GM04503 (cell line): ENCODE measurements at regions not wholly inside any gene's neighbourhood (a gene's known extent, or its start where the extent isn't known, plus 50 kb on each side); places are given as distances from the start of the nearest gene placed in this dataset.
A peak's percentile ranks its signal among the peaks of the same experiment; 100 is the strongest.
"Not testable (repeated sequence)": the region's sequence is repeated elsewhere in the genome, so short reads cannot be mapped to it uniquely, and the experiment has no call there.

ENCODE experiments used
- DNase-seq: peaks from one replicate; pipeline ENCODE4 v3.0.0-alpha.2; 2012; ENCODE audit warnings: low read depth

DNA sequence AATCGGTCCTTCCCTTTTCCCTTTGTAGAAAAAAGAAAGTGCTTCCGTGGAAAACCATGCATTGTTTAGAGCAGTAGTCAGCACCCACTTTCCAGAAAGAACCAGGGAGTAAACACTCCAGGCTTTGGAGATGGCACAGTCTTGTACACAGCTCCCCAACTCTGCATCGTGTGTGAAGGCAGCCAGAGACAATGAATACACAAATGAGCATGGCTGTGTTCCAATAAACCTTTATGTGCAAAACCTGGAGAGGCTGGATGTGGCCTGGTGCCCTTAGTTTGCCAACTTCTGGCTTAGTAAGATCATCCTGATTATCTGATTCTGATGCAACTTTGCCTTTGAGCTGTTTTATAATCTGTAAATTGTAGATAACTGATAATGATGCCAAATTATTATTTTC lies 463.4 kb upstream of the TMEM132C start:
- DNase-seq: no peak

DNA sequence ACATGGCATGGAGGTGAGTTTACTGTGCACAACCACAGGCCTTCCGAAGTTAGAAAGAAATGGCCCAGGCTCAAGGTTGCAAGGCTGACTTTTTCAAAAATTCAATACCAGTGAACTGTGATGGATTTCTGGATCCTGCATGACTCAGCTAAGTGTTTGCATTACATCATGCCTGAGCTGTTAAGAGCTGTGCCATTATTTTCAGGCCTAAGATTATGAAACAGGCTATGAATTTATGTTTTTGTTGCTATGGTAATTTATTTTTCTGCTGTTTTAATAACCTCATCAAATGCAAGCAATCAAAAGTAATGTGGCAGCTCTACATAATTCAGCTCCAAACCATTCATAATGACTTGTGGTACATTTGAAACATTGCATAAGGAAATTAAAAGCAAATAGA lies 457.7 kb upstream of the TMEM132C start:
- DNase-seq: peak; percentile 71

DNA sequence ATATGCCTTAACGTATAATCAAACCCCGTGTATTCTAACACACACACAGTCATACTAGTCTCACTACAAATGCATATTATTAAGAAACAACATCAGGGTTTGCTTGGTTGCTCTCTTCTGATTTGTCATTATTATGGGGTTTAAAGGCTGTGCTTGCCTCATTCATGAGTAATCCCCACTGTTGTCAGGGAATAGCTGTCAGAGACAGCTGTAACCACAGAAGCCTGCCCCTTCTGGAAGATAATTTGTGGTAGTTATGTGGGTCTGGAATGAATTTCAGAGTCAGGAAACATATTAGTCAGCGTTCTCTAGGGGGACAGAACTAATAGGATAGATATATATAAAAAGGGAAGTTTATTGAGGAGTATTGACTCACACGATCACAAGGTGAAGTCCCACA lies 456.9 kb upstream of the TMEM132C start:
- peak; percentile 95 for DNase-seq

DNA sequence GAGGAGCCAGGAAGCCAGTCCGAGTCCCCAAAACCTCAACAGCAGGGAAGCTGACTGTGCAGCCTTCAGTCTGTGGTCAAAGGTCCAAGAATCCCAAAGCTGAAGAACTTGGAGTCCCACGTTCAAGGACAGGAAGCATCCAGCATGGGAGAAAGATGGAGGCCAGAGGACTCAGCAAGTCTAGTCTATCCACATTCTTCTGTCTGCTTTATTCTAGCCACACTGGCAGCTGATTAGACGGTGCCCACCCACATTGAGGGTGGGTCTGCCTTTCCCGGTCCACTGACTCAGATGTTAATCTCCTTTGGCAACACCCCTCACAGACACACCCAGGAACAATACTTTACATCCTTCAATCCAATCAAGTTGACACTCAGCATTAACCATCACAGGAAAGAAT lies 456.5 kb upstream of the TMEM132C start:
- not testable (repeated sequence) for DNase-seq

DNA sequence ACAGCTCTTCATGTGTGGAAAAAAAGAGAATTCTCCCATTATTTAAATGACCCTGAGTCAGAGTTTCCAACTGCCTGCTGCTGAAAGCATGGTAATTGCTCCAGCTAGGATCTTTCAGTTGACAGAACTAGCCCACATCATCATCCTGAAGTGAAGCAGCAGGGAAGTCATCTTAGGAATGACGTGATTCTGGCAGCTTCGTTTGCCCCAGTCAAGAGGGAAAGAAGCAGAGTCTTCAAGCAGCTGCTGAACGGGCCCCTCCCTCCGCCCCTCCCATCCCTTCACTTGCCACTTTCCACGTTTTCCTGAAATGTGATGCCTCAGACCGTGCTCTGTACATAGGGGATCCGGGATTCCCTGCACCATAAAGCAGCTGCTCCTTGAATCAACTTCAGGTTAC lies 455.0 kb upstream of the TMEM132C start:
- DNase-seq: peak; percentile 54

DNA sequence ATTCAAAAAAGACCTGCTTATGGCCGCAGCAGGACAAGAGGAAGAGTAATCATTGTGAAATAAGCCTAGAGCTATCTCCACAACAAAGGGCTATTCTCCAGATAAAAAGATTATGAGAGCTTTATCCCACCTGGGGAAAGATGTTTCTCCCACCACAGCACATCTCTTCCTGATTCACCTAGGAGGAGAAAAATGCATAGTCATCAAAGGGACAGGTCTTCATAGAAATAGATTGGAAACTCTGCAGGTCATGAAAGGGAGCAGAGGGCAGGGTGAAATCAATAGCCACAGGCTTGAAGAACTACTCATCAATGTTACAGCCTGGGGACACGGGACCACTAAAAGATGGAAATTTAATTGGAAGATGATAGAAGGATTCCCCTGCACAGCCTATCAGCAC lies 453.8 kb upstream of the TMEM132C start:
- DNase-seq: no peak

DNA sequence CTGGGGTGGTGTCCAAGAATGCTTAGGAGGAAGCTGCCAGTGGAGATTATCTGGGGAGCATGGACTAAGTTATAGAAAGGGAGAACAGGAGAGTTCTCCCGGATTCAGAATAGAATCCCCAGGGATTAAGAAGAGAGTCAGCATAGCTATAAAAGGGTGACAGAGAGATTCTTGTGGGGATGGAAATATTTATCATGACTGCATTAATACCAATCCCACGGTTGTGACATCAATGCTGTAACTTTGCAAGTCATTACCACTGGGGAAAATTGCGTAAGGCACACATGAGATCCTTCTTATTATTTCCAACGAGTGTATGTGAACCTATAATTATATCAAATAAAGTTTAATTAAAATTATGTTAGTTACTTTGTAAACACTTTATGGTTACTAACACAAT lies 447.9 kb upstream of the TMEM132C start:
- no peak for DNase-seq

DNA sequence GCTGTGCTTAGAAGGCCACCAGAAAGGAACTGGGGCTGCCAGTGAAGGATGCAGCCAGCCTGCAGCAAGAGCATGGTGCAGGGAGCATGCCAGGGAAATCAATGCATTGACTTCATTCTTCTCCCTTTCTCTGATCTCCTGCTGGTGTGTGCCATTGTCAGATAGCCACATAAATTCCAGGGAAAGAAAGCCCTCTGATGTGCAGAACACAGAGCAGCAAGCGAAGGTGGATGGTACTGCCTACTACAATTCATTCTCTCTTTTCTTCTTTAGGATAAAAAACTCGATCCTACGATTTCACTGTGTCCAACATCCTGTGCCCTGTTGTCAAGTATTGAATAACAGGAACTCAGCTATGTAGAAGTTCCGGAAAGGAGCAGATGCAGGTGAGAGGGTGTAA lies 446.7 kb upstream of the TMEM132C start:
- DNase-seq: no peak

DNA sequence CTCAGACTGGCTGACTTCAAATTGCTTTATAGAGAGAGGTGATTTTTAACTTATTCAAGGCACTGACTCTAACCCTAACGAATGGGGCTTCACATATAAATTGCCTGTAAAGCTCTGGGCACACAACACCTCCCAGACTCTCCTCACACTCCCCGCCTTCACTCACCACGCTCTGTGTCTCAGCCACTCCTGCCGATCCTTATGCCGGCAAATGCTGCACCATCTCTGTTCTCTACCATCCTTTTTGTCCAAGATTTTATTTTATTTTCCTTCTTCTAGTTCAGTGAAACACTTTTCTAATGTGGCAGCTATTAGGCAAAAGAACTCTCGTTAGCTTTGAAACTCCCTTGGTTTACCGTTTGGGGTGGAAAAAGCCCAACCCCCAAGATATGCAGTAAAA lies 446.1 kb upstream of the TMEM132C start:
- DNase-seq: no peak

DNA sequence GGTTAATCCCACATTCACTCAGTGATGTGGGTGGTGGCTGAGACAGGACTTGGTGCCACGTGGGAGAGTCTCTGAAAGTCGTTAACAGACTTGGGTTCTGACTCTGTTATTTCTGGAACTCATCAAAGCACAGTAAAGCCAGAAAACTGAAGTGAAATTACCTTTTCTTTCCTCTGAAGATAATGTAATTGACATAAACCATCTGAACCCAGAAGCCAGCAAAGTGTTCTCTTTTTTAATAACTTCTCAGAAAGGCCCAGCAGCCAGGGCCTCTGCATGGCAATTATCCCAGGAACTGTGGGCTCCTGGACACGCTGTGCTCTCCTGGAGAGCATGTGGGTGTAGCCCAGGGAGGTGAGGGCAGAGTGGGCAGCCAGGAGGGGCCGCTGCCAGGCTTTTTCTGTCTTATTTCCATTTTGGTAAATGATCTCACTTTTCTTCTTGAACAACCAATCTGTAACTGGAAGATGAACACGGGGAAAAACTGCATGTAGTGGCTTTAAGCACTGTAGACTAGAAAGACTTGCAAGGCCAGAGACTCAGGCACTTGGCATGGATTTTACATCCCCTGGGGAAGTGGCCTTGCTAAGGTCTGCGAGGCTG lies 444.1 kb upstream of the TMEM132C start:
- no peak for DNase-seq

DNA sequence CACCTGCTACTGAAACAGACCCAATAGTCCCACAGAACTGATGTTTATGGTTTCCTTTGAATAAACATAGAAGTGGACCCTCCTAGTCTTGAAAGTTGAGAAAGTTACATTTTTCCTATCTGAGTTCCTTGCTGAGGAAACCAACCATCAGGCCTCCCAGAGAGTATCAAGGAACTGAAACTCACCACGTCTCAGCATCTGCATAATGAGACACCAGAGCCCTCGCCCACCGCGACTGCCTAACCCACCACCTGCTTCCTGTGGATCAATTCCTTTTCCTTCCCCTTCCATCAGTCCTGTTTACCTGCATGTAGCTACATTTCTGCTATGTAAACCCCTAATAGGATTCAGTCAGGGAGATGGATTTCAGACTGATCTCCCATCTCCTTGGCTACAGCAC lies 443.2 kb upstream of the TMEM132C start:
- DNase-seq: no peak

DNA sequence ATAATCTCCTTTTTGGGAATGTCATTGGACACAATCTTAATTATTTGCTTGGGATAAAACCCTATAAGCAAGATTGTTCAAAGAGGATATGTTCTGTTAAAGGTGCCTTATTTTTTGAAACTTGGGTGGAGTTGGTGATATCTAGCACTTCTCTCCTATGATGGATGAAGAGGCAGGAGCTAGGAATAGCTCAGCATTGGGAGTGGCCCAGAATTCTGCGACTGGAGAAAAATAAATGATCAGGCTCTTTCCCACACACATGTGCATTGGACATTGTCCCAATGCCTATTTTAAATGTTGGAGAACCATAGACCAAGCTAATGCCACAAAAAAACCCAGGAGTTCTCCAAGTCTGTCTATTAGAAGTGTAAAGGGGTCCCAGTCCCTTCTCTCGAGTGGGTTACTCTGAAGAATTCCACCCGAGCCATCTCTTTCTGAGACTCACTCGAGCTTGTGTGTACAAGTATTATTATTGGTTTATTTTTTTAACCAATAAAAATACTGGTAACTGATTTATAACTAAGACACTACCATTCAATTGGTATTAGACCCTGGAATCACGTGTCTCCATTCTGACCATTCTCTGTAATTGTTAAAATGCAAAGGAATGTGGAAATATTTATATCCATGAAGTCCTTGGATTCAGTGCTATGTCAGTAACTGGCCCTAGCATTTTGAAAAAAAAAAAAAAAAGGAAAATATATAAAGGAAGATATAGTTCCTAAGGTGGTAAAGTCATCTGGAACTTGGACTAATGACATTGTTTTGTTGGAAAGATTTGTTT lies 437.5 kb upstream of the TMEM132C start:
- no peak for DNase-seq

DNA sequence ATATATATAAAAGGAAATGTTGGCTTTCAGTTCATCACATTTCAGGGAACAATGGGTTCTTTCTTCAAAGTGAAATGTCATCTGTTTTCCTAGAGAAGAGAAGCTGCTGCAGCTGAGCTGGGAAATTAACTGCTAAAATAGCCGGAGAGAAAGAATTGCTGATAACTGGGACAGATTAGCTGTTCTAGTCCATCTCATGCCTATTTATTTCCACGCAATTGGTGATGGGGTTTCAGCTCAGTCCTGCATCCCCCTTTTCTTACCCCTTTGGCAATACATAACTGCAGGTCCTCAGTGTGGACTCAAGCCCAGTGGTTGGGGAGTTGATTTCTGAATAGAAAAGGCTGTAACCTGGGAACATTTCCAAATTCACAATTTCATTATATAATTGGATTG lies 436.9 kb upstream of the TMEM132C start:
- no peak for DNase-seq

DNA sequence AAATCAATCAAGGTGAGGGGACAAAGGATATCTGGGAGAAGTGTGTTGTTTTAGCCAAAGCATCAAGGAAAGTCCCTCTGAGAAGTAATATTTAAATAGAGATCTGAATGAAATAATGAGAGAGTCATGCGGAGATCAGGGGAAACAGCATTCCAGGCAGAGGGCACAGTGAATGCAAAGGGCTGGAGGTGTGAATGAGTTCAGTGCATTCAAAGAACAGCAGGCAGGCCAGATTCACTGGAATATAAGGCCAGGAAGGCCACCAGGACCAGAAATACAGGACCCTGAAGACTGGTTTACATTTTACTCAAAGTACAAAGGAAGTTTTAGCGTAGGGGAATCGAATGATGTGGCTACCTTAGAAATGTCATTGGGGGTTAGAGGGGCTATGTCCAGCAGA lies 436.2 kb upstream of the TMEM132C start:
- no peak for DNase-seq

DNA sequence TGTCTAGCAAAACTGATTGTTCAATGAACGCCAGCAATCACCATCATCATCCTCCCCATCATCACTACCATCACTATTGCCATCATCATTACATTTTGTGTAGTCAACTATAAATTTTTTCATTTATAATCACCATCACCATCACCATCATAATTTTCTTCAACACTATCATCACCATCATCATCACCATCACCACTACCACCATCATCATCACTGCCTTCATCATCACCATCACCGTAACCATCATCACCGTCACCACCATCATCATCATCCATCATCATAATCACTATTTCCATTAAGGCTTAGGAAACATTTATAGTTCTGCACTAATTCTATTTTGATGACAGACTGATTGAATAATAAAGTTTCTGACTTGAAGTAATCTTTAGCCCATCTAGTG lies 434.8 kb upstream of the TMEM132C start:
- no peak for DNase-seq

DNA sequence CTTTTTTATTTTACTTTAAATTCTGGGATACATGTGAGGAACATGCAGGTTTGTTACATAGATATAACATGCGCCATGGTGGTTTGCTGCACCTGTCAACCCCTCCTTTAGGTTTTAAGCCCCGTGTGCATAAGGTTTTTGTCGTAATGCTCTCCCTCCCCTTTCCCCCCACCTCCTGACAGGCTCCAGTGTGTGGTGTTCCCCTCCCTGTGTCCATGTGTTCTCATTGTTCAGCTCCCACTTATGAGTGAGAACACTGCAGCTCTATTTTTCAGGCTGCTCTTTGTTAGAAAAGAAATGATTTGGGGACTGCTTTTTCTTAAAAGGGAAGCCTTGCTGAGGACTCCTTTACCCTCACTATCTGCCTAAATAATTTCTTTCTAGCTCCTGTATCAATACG lies 430.2 kb upstream of the TMEM132C start:
- not testable (repeated sequence) for DNase-seq

DNA sequence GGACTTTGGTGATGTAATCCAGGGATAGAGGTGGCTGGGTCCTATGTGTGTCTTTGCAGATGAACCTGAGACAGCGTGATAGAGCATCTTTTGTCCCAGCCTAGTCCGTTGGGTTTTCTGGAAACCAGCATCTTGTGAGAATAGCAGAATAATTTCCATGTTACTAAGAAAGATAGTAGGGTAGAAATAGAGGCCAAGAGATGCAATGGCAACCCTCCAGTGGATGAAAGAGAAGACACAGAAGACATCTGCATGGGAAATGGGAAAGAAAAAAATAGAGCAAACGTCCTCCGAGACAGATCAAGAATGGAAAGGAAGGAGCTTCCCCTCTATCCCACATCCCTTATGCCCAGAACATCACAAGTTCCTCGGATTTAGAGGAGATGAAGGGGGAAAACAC lies 409.3 kb upstream of the TMEM132C start:
- no peak for DNase-seq

DNA sequence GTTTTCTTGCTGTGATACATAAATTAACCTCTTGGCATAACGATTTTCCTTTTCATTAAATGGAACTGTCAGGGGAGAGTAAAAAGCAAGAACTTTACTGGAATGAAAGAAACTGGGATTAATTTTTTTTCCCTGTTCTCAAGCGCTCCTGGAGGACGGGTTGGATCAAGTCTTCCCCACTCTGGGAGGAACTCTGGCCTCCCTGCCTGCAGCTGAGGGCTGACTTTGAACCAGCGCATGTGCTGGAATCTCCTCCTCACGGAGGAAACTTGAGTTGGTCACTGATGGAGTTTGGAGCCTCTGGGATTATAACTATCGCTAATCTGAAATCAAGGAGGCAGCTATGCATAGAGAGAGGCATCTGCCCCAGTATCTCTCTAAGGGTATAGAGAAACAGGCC lies 406.4 kb upstream of the TMEM132C start:
- DNase-seq: no peak

DNA sequence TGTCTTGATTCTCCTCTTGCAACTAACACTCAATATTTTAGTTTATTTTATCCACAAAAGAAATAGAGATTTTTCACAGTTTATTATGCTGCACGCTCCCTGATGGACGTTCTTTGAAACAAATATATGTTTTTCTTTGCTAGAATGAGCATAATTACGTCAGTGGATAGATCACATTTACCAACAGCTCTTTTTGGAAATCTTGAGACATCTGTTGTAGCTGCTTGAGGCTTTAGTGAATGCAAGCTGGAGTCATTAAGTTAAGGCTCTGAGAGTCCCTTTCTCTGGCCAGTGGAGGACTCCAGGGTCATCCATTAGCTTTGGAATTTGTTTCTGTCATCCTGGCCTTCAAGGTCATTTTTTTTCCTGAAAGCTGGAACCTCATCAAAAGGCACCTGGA lies 405.6 kb upstream of the TMEM132C start:
- no peak for DNase-seq

DNA sequence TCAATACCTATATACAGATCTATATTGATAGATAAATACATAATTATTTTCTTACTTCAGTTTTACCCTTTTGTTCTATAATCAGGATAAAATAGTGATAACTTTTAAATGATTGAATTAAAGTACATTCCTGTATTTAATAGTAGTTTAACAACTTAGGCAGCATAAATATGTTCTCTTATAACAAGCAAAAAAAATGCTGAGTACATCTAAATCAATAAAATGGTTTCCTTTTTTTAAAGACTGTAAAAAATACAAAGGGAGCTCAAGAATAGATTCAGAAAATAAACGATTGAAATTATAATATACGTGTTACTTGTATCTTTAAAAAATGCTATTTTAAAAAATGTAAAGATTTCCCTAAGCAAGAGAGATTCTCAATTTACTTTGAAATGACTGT lies 393.7 kb upstream of the TMEM132C start:
- no peak for DNase-seq

DNA sequence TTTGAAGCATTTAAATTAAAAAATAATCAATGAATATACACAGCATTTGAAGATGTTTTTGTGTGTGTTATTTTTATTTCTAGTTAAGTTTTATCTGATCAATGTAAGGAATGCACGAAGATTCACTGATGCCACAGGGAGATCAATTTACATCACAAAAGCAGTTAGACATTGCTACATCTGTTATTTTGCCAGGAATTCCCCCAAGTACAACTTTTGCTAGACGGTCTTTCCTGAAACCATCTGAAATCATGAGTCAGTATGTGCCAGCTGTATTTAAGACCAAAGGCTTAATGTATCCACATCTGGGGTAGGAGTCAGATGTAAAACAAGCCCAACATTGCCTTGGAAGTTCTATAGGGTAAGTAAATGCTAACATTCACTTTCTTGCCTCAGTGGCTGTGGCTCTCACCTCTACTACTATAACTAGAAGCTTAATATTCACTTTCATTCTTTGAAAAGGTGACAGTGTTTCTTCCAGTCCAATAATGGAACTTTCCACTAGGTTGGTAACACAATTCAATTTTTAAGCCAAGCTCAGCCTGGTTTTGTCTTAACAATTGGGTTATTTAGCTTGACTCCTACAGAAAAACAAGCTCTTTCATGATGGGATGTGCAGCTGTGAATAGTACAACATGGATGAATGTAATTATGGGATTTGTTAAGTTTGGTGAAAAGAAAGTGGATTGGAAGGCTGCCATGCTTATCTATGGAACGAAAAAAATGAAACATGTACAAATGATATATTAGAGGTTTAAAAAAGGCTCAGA lies 385.4 kb upstream of the TMEM132C start:
- DNase-seq: no peak

DNA sequence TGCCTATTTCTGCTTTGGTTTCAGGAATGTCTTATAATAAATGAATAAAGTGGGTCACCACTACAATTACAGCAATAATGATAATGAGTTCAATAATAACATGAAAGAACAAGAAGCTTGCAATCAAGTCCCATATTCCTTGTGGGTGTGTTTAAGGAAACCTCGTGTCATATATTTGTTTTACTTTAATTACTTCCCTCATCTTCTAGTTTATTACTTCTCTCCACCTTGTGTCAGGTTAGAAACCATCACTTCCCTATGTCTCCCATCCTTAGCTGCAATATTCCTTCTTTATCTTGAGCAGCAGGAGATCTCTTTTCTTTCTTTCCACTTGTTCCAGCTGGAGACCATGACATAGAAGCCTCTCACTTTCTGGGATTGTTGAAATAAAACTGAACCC lies 384.0 kb upstream of the TMEM132C start:
- no peak for DNase-seq
